Transverse colon (tissue), 4 donors: ENCODE measurements at regions not wholly inside any gene's neighbourhood (a gene's known extent, or its start where the extent isn't known, plus 50 kb on each side); places are given as distances from the start of the nearest gene placed in this dataset.
A peak's percentile ranks its signal among the peaks of the same experiment; 100 is the strongest.

ENCODE experiments used
- DNase-seq: peaks from one replicate; pipeline ENCODE4 v3.0.0-alpha.2; 2019
- H3K27ac ChIP-seq, 4 donors: fragments of 200-600 bp; sonication (generic); 2 replicates each; pipeline ENCODE4 v1.5.1; 2016 to 2018; ENCODE audit warnings: inconsistent platforms in 4 of 4
- H3K27me3 ChIP-seq: fragments of 200-600 bp; sonication (generic); 2 replicates; pipeline ENCODE4 v1.5.1; 2017; ENCODE audit warnings: inconsistent platforms
- H3K36me3 ChIP-seq, 4 donors: fragments of 200-600 bp; sonication (generic); 2 replicates each; pipeline ENCODE4 v1.5.1; 2017 to 2019; ENCODE audit warnings: inconsistent platforms in 4 of 4
- H3K4me1 ChIP-seq, 4 donors: fragments of 200-600 bp; sonication (generic); 2 replicates each; pipeline ENCODE4 v1.5.1; 2017 to 2020; ENCODE audit warnings: inconsistent platforms in 4 of 4
- H3K4me3 ChIP-seq, 4 donors: fragments of 200-600 bp; sonication (generic); 1 replicate in 1 of 4; 2 replicates in 3 of 4; pipeline versions ENCODE4 v1.5.1 to v1.6.1; 2017 to 2019; ENCODE audit warnings: inconsistent platforms in 4 of 4
- H3K9me3 ChIP-seq, 2 donors: fragments of 200-600 bp; sonication (generic); 2 replicates each; pipeline ENCODE4 v1.5.1; 2017 to 2019; ENCODE audit warnings: inconsistent platforms in 2 of 2
- POLR2AphosphoS5 ChIP-seq, 3 donors: sonication (generic); formaldehyde crosslinking; IDR thresholded peaks; one replicate each; pipeline ENCODE4 v1.6.1; 2016; ENCODE audit warnings: antibody characterized with exemption in 3 of 3
- WGBS, 2 donors: methylation state at CpG; one replicate each; pipeline ENCODE4 v1.1.5; 2018; ENCODE audit warnings: low coverage in 1 of 2; 5-methylcytosine and 5-hydroxymethylcytosine counted together
- in situ Hi-C, 4 donors: fragments of 200-750 bp; cut with MboI; loops; one replicate each; pipeline versions ENCODE4 v1.15.0 to v1.15.1; 2017; ENCODE audit warnings: low sequenced_read_pairs in 3 of 4, low pct_ligation_motif_present in 1 of 4, low pct_unique_long_range_greater_than_20kb in 1 of 4
- intact Hi-C: fragments of 100-400 bp; cut with DNase I; formaldehyde crosslinking; loops from one replicate; pipeline ENCODE4 v1.15.1; 2023; ENCODE audit warnings: low total_unique reads
- TF ChIP-seq, protein P1 (sequence below), 5 experiments: fragments of 200-600 bp in 3 of 5; fragments of 450-650 bp in 2 of 5; sonication (generic) in 3 of 5; IDR thresholded peaks; 1 replicate in 2 of 5; 2 replicates in 3 of 5; pipeline ENCODE4 v1.5.1; 2016 to 2017; ENCODE audit warnings: antibody characterized with exemption in 5 of 5, inconsistent platforms in 3 of 5, mild to moderate bottlenecking in 2 of 5, moderate library complexity in 1 of 5

DNA sequence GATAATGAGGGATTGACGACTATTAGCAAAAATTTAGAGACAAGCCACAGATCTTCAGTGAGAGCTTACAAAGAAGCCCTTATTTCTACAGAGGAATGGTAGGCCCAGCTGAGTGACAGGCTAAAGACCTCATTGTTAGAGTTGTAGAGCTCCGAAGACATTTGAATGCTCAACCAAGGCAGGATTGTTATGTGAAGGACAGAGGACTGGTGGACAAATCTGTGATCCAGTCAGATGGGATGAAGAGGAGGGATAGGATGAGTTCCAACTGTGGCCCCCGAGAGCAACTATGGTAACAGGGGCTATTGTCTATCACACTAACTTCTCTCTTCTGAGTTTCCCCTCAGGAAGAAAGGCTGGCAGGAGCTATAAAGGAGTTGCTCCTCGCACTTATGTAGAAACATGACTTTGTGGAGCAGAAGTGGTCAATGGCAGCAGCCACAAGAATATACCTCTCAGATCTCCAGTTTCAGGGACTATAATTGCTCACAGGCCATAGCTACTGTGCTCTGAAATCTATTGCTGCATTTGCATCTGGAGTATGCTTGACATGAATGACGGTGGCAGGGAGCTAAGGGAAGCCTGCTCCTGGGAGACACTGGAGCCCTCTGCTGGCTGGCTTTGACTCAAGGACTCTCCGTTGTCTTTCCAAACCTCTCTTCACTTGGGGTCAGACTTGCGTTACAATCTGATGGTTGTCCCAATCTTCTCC is 50.3 kb upstream of the GREB1L start:
- in situ Hi-C loops, result loop anchor here in 3 of 4 donors (5.0 to 25.0 kb wide), 7 partner anchors 96 to 771 kb away; no protein-coding TSS in a partner anchor
- WGBS, 2 donors, result 30 to 46% methylated on average over 2 to 7 of the region's 7 CpGs

More for the DNA sequence above, 50.3 kb upstream of the GREB1L start:
- H3K9me3 ChIP-seq, result no peaks in the 10 kb centered on the region
- TF ChIP-seq, protein P1, sequence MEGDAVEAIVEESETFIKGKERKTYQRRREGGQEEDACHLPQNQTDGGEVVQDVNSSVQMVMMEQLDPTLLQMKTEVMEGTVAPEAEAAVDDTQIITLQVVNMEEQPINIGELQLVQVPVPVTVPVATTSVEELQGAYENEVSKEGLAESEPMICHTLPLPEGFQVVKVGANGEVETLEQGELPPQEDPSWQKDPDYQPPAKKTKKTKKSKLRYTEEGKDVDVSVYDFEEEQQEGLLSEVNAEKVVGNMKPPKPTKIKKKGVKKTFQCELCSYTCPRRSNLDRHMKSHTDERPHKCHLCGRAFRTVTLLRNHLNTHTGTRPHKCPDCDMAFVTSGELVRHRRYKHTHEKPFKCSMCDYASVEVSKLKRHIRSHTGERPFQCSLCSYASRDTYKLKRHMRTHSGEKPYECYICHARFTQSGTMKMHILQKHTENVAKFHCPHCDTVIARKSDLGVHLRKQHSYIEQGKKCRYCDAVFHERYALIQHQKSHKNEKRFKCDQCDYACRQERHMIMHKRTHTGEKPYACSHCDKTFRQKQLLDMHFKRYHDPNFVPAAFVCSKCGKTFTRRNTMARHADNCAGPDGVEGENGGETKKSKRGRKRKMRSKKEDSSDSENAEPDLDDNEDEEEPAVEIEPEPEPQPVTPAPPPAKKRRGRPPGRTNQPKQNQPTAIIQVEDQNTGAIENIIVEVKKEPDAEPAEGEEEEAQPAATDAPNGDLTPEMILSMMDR (IDR thresholded peaks at IDR 0.05), result peak in 4 of 5 experiments; percentile 9 to 42 (median 37)
- TF ChIP-seq POLR2AphosphoS5 (IDR thresholded peaks at IDR 0.05), result no peak
- peak; percentile 39 for DNase-seq
- intact Hi-C loops, result no loop called here
- no peaks in the 10 kb centered on the region for H3K36me3 ChIP-seq
- H3K4me1 ChIP-seq, result no peaks in the 10 kb centered on the region
- H3K27ac ChIP-seq, result no peak overlapping the region
- H3K4me3 ChIP-seq, result no peak overlapping the region
- H3K27me3 ChIP-seq, result peaks cover 9% of the 10 kb centered on the region
